PC-3 (cell line): ENCODE measurements at regions not wholly inside any gene's neighbourhood (a gene's known extent, or its start where the extent isn't known, plus 50 kb on each side); places are given as distances from the start of the nearest gene placed in this dataset.

Source experiments
- ATAC-seq: fragments of 200-7000 bp; cut with Tn5 transposase; 2 replicates; pipeline ENCODE4 v1.9.1; 2020; ENCODE audit warnings: mild to moderate bottlenecking, moderate library complexity
- BruUV-seq: library from RNA; stranded (reverse); fragments of 400-500 nt; replicated peaks from 2 replicates; lab custom pipeline; 2021; lab: Mats Ljungman, UMichigan
- CTCF ChIA-PET: fragments of 300-600 bp; sonication (Branson Sonifier 250); formaldehyde crosslinking; loops from one replicate; lab custom pipeline; 2022; ENCODE audit warnings: antibody characterized with exemption; lab: Charles Lee
- POLR2A ChIA-PET: fragments of 300-600 bp; sonication (Branson Sonifier 250); formaldehyde crosslinking; loops from one replicate; lab custom pipeline; 2022; ENCODE audit warnings: antibody characterized with exemption; ENCODE audit not compliant: unreplicated experiment; lab: Charles Lee
- DNase-seq: peaks from one replicate; pipeline ENCODE4 v3.0.0-alpha.2; 2015
- H2AFZ ChIP-seq: fragments of 300-600 bp; sonication (generic); 2 replicates; pipeline ENCODE4 v1.6.0; 2016; ENCODE audit warnings: antibody characterized with exemption, low read length
- H3F3A ChIP-seq: fragments of 300-600 bp; sonication (generic); one replicate; pipeline ENCODE4 v1.6.0; 2017; ENCODE audit warnings: antibody characterized with exemption, low read length, control low read depth, mild to moderate bottlenecking; ENCODE audit not compliant: unreplicated experiment
- H3K27ac ChIP-seq: fragments of 300-600 bp; sonication (generic); 2 replicates; pipeline ENCODE4 v1.5.1; 2016; ENCODE audit warnings: mild to moderate bottlenecking, low read length
- H3K27me3 ChIP-seq: fragments of 300-600 bp; sonication (generic); 2 replicates; pipeline ENCODE4 v1.6.1; 2016; ENCODE audit warnings: low read length, mixed read lengths
- H3K36me3 ChIP-seq: fragments of 300-600 bp; sonication (generic); 2 replicates; pipeline ENCODE4 v1.6.1; 2016; ENCODE audit warnings: low read depth, mixed run types, low read length, mixed read lengths
- H3K4me1 ChIP-seq: fragments of 300-600 bp; sonication (generic); 2 replicates; pipeline ENCODE4 v1.5.1; 2016; ENCODE audit warnings: low read length; ENCODE audit not compliant: insufficient read depth
- H3K4me2 ChIP-seq: fragments of 300-600 bp; sonication (generic); 2 replicates; pipeline ENCODE4 v1.6.0; 2016; ENCODE audit warnings: low read length
- H3K4me3 ChIP-seq: fragments of 300-600 bp; sonication (generic); 2 replicates; pipeline ENCODE4 v1.5.1; 2016; ENCODE audit warnings: mild to moderate bottlenecking, low read length, mixed read lengths
- H3K79me2 ChIP-seq: fragments of 300-600 bp; sonication (generic); 2 replicates; pipeline ENCODE4 v1.6.1; 2017; ENCODE audit warnings: low read length, mixed read lengths
- H3K9ac ChIP-seq: fragments of 300-600 bp; sonication (generic); 2 replicates; pipeline ENCODE4 v1.6.0; 2016; ENCODE audit warnings: mild to moderate bottlenecking, low read length
- H3K9me2 ChIP-seq: fragments of 300-600 bp; sonication (generic); replicated peaks from 2 replicates; pipeline ENCODE4 v1.6.1; 2016; ENCODE audit warnings: mixed run types, low read length, mixed read lengths
- H3K9me3 ChIP-seq: fragments of 300-600 bp; sonication (generic); 2 replicates; pipeline ENCODE4 v1.6.1; 2016; ENCODE audit warnings: low read length, mixed read lengths
- H4K20me1 ChIP-seq: fragments of 300-600 bp; sonication (generic); 2 replicates; pipeline ENCODE4 v1.6.1; 2016; ENCODE audit warnings: low read length, mixed read lengths
- EZH2 ChIP-seq: fragments of 300-600 bp; sonication (generic); IDR thresholded peaks from one replicate; pipeline ENCODE4 v1.6.1; 2017; ENCODE audit warnings: antibody characterized with exemption, mild to moderate bottlenecking, low read length; ENCODE audit not compliant: unreplicated experiment
- EZH2phosphoT487 ChIP-seq: fragments of 300-600 bp; sonication (generic); IDR thresholded peaks from 2 replicates; pipeline ENCODE4 v1.6.1; 2018; ENCODE audit warnings: mild to moderate bottlenecking, antibody characterized with exemption, low read length, borderline replicate concordance
- intact Hi-C: fragments of 100-400 bp; cut with micrococcal nuclease; formaldehyde crosslinking; loops from 2 replicates; pipeline ENCODE4 v1.9.0; 2023
- TF ChIP-seq, protein P1 (sequence below): fragments of 300-600 bp; sonication (generic); conservative IDR thresholded peaks from 2 replicates; pipeline ENCODE4 v1.5.1; 2017; ENCODE audit warnings: antibody characterized with exemption, low read depth, mild to moderate bottlenecking, low read length

DNA sequence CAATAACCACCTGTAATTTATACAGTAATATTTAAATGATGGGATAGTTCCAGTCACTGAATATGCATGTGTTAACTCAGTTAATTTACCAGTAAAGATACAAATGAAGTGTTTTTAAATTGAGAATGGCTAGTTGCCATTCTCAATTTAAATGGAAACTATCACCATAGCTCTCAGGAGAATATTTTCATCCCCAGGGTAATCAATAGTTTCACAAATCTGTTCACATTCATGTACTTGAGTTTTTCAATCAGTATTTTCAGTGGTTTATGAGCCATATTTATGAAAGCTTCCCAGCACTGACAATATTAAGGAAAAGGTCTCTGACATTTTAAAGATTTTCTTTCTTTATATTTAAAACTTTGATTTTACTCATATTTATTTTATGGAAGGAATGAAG lies 439.3 kb downstream of the MAT2B start:
- ATAC-seq (no peak), DNase-seq (no peak)
- Histone ChIP-seq H3K9me2 (no peaks in the 10 kb centered on the region), H2AFZ (no peak overlapping the region), H3K9me3 (no peaks in the 10 kb centered on the region), H3K79me2 (no peaks in the 10 kb centered on the region), H4K20me1 (no peaks in the 10 kb centered on the region), H3K27me3 (no peaks in the 10 kb centered on the region), H3K4me3 (no peak overlapping the region), H3F3A (no peaks in the 10 kb centered on the region), H3K4me1 (no peaks in the 10 kb centered on the region), H3K27ac (no peak overlapping the region), H3K9ac (no peak overlapping the region), H3K36me3 (no peaks in the 10 kb centered on the region), H3K4me2 (no peak overlapping the region)
- intact Hi-C loops, result no loop called here
- ChIA-PET CTCF (no interaction called here), POLR2A (no interaction called here)
- BruUV-seq, result no TSS peak
- TF ChIP-seq, protein P1, sequence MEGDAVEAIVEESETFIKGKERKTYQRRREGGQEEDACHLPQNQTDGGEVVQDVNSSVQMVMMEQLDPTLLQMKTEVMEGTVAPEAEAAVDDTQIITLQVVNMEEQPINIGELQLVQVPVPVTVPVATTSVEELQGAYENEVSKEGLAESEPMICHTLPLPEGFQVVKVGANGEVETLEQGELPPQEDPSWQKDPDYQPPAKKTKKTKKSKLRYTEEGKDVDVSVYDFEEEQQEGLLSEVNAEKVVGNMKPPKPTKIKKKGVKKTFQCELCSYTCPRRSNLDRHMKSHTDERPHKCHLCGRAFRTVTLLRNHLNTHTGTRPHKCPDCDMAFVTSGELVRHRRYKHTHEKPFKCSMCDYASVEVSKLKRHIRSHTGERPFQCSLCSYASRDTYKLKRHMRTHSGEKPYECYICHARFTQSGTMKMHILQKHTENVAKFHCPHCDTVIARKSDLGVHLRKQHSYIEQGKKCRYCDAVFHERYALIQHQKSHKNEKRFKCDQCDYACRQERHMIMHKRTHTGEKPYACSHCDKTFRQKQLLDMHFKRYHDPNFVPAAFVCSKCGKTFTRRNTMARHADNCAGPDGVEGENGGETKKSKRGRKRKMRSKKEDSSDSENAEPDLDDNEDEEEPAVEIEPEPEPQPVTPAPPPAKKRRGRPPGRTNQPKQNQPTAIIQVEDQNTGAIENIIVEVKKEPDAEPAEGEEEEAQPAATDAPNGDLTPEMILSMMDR, result no peak
- TF ChIP-seq EZH2phosphoT487 (no peak), EZH2 (no peak)

GRCh38 chr5:163947848-163948666 lies 442.6 kb downstream of the MAT2B start:
- Histone ChIP-seq H3K36me3 (no peaks in the 10 kb centered on the region), H3K4me3 (no peak overlapping the region), H4K20me1 (no peaks in the 10 kb centered on the region), H3K9me2 (no peaks in the 10 kb centered on the region), H3K9ac (no peak overlapping the region), H3K27me3 (no peaks in the 10 kb centered on the region), H3K4me2 (no peak overlapping the region), H3F3A (no peaks in the 10 kb centered on the region), H3K79me2 (no peaks in the 10 kb centered on the region), H2AFZ (no peak overlapping the region), H3K9me3 (no peaks in the 10 kb centered on the region), H3K4me1 (no peaks in the 10 kb centered on the region), H3K27ac (no peak overlapping the region)
- DNase-seq (no peak), ATAC-seq (no peak)
- no TSS peak for BruUV-seq
- POLR2A ChIA-PET, result no interaction called here
- TF ChIP-seq EZH2phosphoT487, result no peak
- TF ChIP-seq, protein P1, result no peak
- TF ChIP-seq EZH2, result no peak
- CTCF ChIA-PET, result no interaction called here
- intact Hi-C loops, result no loop called here

DNA sequence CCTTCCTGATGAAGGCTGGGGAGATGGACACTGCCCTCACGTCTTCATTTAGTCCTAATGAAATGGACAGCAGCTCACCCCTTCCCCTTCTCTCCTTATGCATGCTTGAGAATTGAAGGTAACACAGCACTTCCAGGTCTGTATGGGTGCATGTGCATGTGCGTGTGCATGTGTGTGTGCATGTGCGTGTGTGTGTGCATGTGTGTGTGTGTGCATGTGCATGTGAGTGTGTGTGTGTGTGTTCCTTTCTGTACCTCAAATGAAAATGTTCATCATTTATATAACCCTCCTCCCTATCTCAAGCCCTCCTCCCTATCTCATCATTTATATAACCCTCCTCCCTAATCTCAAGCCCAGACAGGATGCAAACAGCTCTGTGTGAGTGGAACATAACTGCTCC lies 444.8 kb downstream of the MAT2B start:
- no peaks in the 10 kb centered on the region for H3K79me2 ChIP-seq
- H3K36me3 ChIP-seq, result no peaks in the 10 kb centered on the region
- H3K9me3 ChIP-seq, result no peaks in the 10 kb centered on the region
- H3K9ac ChIP-seq, result no peak overlapping the region
- H3K27me3 ChIP-seq, result 0 out of 2 replicates have a peak, but pooled peaks cover 5% of the 10 kb centered on the region
- H3K9me2 ChIP-seq, result no peaks in the 10 kb centered on the region
- intact Hi-C loops, result no loop called here
- no peak overlapping the region for H3K27ac ChIP-seq
- no peak overlapping the region for H3K4me3 ChIP-seq
- H3K4me1 ChIP-seq, result no peaks in the 10 kb centered on the region
- H3F3A ChIP-seq, result no peaks in the 10 kb centered on the region
- no peak overlapping the region for H2AFZ ChIP-seq
- BruUV-seq, result no TSS peak
- ChIA-PET CTCF (no interaction called here), POLR2A (no interaction called here)
- TF ChIP-seq, protein P1, result no peak
- ATAC-seq, result no peak
- DNase-seq, result no peak
- no peak overlapping the region for H3K4me2 ChIP-seq
- no peaks in the 10 kb centered on the region for H4K20me1 ChIP-seq
